Stimulated activated CD4-positive, alpha-beta T cell treated with anti-CD3 and anti-CD28 coated beads, Interleukin-1b, Interleukin-23, amount 100 ng/mL, for 24 hours (primary cell): ENCODE measurements at regions not wholly inside any gene's neighbourhood (a gene's known extent, or its start where the extent isn't known, plus 50 kb on each side); places are given as distances from the start of the nearest gene placed in this dataset.
"Not testable (repeated sequence)": the region's sequence is repeated elsewhere in the genome, so short reads cannot be mapped to it uniquely, and the experiment has no call there.

Experiments used
- DNase-seq, 4 experiments: peaks; one replicate each; pipeline ENCODE4 v3.0.0-alpha.2; 2020; ENCODE audit warnings: low read depth in 4 of 4, low spot score in 1 of 4

DNA sequence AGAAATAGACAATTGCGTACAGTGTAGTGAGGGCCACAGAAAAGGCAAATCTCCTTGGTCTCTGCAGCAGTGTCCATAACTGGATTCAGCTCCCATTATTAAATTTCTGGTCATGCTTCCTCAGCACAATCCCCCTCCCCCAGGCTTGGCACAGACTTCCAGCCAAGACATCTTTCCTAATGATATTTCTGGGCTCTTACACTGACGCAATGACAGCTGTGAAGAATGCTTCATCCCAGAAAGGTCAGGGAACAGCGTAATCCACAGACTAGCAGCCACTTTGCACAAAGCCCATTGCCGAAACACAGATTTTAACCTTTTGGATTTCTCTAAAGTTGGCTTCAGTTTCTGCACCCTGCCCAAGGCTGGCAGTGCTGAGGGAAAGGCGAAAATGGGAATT, 597.6 kb upstream of the CPEB2 start:
- no peak for DNase-seq

DNA sequence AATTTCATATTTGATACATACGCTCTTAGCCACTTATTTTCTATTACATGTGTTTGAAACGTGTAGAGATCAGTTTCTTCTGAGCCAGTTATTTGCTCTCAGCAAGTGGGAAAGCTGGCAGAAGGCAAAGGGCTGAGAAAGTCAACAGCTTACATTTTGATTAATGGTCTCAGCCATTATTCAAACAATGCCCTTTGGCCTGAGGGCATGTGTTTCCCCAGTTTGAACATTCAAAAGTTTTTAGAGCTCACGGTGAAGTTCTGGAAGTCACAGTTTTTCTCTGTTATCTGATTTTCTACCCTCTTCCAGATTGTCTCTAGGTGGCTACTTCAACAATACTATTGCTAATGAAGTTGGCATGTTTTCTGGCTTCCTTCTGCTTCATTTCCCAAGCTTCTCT, 591.8 kb upstream of the CPEB2 start:
- DNase-seq, result no peak

DNA sequence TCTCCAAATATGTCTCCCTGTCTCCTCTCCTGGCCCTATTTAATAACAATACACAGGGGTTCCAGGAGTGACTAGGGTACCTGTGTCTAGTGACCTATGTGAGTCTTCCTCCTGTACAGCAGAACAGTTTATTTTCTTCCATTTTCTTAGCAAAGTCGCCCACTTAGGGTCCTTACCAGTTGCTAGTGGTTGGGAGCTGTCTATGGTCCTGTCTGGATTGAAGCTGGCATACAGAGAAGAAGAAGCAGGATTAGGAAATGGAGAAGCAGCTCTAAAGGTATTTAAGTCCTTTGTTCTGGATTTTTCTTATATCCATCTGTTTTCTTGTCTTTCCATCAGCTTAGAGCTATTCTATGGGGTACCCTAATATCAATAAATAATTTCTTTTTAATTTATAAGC, 587.1 kb upstream of the CPEB2 start:
- DNase-seq, result no peak

GRCh38 chr4:14419516-14419915, 582.8 kb upstream of the CPEB2 start:
- DNase-seq, result no peak

DNA sequence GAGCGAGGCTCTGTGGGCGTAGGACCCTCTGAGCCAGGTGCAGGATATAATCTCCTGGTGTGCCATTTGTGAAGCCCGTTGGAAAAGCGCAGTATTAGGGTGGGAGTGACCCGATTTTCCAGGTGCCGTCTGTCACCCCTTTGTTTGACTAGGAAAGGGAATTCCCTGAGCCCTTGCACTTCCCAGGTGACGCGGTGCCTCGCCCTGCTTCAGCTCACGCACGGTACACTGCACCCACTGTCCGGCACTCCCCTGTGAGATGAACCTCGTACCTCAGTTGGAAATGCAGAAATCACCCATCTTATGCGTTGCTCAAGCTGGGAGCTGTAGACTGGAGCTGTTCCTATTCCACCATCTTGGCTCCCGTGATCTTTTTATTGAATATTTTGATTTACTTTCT, 576.0 kb upstream of the CPEB2 start:
- DNase-seq, result not testable (repeated sequence)

GRCh38 chr4:14428125-14428524, 574.2 kb upstream of the CPEB2 start:
- DNase-seq, result no peak

GRCh38 chr4:14431155-14432134, 570.8 kb upstream of the CPEB2 start:
- DNase-seq, result no peak

DNA sequence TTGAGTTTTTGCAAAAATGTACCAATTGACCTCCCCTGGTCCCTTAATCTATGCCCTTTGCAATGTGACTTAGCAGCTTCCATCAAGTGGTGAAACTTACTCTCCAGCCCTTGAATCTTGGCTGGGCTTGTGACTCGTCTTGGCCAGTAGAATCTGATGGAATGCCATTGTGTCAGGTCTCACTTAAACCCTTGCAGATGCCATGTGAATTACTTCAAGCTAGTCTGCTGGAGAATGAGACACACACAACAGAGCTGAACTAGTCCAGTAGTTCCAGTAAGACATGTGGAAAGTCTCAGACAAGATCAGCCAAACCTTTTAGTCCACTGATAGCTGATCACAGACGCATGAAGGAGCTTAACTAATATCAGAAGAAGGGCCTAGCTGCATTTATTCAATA, 567.8 kb upstream of the CPEB2 start:
- no peak for DNase-seq

DNA sequence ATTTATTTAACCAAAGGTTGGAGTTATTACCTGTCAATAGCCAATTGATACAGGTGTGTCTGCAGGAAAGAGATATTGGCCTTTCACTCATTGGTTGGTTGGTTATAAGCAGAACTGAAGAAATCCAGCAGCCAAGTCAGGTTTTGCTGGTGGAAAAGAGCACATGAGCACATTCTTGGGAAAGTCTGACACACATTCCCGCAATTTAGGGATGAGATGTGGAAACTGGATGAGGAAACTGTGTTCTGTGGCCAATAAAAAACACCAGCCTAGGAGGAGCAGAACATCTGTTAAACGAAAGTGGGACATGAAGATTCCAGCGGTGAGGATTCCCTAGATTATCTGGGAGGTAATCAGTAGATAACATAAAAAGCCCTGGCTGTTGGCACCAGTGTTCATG, 567.4 kb upstream of the CPEB2 start:
- no peak for DNase-seq

GRCh38 chr4:14441561-14441960, 560.7 kb upstream of the CPEB2 start:
- DNase-seq, result no peak

DNA sequence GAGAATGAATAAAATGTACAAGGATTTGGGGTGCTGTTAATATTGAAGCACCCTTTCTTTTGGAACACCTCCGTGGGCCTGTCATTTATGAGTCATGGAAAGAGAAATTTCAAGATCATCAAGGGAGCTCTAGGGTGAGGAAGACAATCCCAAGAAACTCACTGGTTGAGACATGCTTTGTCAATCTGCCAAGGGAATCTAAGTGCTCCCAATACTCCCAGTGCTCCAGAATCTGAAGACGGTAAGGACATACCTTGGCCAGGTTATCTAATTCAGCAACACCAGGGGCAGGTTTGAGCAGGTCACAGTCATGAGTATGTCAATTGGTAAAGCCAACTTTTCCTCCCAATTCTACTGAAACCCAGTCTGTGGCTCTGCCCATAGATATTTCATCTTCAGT, 556.4 kb upstream of the CPEB2 start:
- no peak for DNase-seq

GRCh38 chr4:14446311-14446710, 556.0 kb upstream of the CPEB2 start:
- DNase-seq, result no peak

- no peak for DNase-seq
These were observed 555.4 kb upstream of the CPEB2 start for GRCh38 chr4:14446904-14447303.

DNA sequence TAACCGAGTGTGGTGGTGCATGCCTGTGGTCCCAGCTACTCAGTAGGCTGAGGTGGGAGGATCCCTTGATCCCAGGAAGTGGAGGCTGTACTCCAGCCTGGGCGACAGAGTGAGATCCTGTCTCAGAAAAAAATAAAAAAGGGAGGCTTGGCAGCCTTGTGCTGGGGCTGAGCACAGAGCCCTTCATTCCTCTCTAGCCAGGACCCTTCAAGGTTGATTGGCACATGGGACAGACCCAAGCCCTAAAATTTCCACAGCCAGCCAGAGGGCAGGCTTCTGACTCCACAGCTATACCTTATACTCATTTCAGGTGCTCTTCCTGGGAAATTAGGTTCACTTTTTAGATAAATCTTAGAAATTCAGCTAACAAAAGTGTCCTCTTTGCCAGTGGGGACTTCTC, 553.0 kb upstream of the CPEB2 start:
- no peak for DNase-seq

DNA sequence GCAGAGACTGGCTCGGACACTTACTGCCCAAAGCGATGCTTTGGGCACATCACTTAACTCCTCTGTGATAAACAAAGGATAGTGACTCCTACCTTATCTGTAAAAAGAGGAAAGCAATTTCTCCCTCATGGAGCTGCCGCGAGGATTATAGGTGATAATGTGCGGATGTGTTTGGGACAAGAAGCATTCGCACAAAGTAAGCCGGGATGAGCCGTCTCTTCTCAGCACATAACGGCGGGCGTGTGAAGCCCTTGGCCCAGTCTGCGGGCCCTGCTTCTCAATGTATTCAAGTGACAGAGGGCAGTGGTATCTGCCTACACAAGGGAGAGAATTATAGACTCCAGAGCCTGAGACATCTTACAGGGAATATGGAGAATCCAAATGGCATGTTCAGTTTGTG, 550.3 kb upstream of the CPEB2 start:
- no peak for DNase-seq

DNA sequence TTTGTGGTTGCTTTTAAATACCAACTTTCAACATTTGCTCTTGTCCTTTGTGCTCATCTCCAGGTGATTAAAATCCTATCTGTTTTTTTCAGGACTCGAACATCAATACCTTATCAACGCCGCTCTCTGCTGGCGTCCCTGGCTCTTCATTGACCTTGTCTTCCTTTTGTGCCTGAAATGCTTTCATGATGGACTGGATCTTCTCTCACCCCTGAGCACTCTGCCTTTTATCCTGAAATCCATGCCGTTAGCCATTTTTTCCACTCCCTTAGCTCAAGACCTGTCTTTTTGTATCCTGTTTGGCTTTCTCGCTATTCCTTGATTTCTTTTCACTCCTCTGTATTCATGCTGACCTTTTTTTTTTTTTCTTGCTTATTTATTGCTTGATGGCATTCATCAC, 549.5 kb upstream of the CPEB2 start:
- no peak for DNase-seq

GRCh38 chr4:14458463-14458862, 543.8 kb upstream of the CPEB2 start:
- no peak for DNase-seq

DNA sequence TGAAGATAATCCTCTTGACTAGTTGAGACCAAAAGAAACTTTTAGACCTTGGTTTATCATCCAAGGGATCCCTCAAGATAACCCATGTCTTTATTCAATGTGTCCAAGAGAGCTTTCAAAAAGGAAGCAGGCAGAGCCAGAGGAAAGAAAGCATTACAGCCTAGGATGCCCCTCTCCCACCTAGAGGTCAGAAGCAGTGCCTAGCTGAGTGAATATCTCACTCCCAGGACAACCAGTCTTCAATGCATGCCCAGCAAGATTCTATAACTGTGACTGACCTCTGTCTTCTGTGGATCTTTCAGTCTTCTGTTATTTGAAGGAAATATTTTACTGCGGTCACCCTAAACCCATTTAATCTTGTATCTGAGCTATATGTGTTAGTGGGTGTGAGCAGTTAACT, 537.2 kb upstream of the CPEB2 start:
- DNase-seq, result no peak

DNA sequence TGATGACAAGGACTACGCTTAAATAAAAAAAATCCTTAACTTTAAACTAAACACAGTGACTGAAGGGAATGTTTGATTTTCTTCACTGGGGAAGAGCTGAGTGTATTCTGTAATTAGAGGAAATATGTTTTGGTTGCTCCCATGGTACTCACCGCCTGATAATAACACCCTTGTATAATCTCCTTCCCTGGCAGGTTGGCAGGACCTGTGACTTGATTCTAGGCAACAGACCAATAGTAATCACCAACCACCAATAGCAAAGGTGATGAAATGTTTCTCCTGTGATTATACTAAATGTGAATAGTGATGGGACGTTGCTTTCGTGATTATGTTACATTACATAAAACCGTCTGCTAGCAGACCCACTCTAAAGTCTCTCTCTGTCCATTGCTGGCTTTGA, 536.8 kb upstream of the CPEB2 start:
- DNase-seq, result no peak

DNA sequence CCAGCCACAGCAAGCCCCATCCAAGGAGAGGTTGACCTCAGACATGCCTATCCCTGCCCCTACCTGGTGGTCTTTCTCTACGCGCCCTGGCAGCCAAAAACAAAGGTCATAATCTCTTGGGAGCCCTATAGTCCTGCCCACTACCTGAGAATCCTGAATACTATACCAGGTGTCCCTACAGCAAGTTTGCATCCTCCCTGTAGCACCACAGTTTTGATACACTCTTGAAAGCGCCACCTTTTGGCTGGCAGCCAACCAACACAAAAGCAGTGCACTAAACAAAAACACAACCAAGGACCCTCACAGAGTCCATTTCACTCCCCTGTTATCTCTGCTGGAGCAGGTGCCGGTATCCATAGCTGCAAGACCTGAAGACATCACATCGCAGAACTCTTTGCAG, 523.8 kb upstream of the CPEB2 start:
- no peak for DNase-seq

GRCh38 chr4:14496408-14496807, 505.9 kb upstream of the CPEB2 start:
- no peak for DNase-seq

DNA sequence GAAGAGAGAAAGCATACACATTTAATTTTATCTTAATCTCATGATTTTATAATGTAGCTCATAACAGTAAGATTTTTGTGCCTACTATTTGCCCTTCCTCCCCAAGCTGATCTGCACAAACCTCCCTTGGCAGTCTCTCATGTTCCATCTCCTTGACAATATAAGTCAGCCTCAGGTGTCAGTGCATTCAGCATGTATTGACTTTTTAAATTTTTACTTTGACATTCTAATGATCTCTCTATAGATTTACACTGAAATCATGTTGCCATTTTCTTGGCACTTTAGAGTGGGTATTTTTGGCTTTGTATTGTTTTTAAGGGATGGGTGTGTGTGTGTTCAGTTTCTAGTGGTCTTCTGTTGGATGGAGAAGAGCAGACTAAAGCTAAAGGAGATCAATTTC, 505.3 kb upstream of the CPEB2 start:
- no peak for DNase-seq

DNA sequence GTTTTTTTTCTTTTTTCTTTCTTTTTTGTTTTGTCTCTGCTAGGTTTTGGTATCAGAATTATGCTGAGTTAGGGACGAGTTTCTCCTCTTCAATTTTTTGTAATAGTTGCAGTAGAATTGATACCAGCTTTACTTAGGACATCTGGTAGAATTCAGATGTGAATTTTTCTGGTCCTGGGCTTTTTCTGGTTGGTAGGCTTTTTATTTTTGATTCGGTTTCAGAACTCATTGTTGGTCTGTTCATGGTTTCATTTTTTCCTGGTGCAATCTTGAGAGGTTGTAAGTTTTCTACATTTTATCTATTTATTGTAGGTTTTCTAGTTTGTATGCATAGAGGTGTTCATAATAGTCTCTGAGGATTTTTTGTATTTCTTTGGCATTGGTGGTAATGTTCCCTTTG, 498.1 kb upstream of the CPEB2 start:
- no peak for DNase-seq
